AG04450 (cell line): ENCODE measurements at regions not wholly inside any gene's neighbourhood (a gene's known extent, or its start where the extent isn't known, plus 50 kb on each side); places are given as distances from the start of the nearest gene placed in this dataset.

Source experiments
- CTCF ChIA-PET: fragments of 300-600, 350-600 bp; formaldehyde crosslinking; extraction: SDS; loops from one replicate; lab custom pipeline; 2022; ENCODE audit warnings: antibody characterized with exemption, inconsistent platforms; lab: Charles Lee
- POLR2A ChIA-PET: fragments of 350-600 bp; formaldehyde crosslinking; extraction: SDS; loops from one replicate; lab custom pipeline; 2021; ENCODE audit warnings: antibody characterized with exemption, inconsistent platforms; lab: Yijun Ruan, JAX
- DNase-seq: peaks from one replicate; pipeline ENCODE4 v3.0.0-alpha.2; 2011; ENCODE audit warnings: low read depth, low spot score
- H3K27ac ChIP-seq: one replicate; pipeline ENCODE4 v1.5.1; 2012; ENCODE audit warnings: low read depth, low read length, control low read depth
- H3K27me3 ChIP-seq: one replicate; pipeline ENCODE4 v1.6.0; 2012; ENCODE audit warnings: low read length; ENCODE audit not compliant: control insufficient read depth, insufficient read depth
- H3K4me3 ChIP-seq: 2 replicates; pipeline ENCODE4 v1.5.1; 2011; ENCODE audit warnings: mild to moderate bottlenecking, low read depth, low read length, control low read depth
- H3K9me3 ChIP-seq: 2 replicates; pipeline ENCODE4 v1.5.1; 2012; ENCODE audit warnings: low read length; ENCODE audit not compliant: control insufficient read depth, insufficient read depth
- TF ChIP-seq, protein P1 (sequence below): IDR thresholded peaks from 2 replicates; pipeline ENCODE4 v1.5.1; 2011; ENCODE audit warnings: low read depth, low read length, control low read depth, inconsistent platforms

DNA sequence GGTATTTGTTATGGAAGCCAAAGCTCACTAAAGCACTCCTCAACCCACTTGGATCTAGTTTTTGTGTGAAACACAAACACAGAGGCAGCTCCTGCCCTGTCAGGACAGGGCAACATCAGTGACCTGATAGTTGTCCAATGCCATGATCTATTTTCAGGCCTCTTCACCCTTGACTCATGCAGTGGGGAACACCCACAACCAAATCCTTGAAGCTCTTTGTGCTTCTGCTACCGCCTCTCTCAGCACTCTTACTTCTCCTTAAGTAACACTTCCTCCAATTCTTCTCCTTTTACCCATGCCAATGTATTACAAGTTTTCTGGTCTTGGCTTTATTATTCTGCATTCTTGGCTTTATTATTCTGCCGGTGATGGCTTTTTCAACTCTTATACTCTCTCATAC lies 425.3 kb downstream of the INHBA start:
- H3K4me3 ChIP-seq, result no peak overlapping the region
- CTCF ChIA-PET, result no interaction called here
- TF ChIP-seq, protein P1, sequence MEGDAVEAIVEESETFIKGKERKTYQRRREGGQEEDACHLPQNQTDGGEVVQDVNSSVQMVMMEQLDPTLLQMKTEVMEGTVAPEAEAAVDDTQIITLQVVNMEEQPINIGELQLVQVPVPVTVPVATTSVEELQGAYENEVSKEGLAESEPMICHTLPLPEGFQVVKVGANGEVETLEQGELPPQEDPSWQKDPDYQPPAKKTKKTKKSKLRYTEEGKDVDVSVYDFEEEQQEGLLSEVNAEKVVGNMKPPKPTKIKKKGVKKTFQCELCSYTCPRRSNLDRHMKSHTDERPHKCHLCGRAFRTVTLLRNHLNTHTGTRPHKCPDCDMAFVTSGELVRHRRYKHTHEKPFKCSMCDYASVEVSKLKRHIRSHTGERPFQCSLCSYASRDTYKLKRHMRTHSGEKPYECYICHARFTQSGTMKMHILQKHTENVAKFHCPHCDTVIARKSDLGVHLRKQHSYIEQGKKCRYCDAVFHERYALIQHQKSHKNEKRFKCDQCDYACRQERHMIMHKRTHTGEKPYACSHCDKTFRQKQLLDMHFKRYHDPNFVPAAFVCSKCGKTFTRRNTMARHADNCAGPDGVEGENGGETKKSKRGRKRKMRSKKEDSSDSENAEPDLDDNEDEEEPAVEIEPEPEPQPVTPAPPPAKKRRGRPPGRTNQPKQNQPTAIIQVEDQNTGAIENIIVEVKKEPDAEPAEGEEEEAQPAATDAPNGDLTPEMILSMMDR, result no peak
- no peak for DNase-seq
- H3K27me3 ChIP-seq, result no peaks in the 10 kb centered on the region
- no peak overlapping the region for H3K27ac ChIP-seq
- POLR2A ChIA-PET, result no interaction called here
- H3K9me3 ChIP-seq, result no peaks in the 10 kb centered on the region

DNA sequence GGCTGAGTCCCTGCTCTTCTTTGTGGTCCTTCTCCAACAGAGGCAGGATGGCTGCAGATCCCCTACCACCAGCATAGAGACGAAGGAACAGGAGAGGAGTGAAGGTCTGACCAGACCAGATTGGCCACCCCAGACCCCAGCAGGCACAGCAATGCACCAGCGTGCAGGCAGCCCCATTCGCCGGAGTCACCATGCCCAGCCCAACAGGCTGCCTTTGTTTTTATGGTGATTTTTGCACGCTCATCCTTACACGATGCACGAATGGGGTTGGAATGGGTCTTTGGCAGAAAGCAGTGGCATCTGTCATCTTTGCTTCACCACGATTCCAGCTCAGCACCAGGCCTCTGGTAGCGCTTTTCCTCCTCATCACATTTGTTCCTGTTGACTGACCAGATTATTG lies 427.6 kb downstream of the INHBA start:
- Histone ChIP-seq H3K4me3 (no peak overlapping the region), H3K9me3 (no peaks in the 10 kb centered on the region), H3K27ac (no peak overlapping the region), H3K27me3 (no peaks in the 10 kb centered on the region)
- CTCF ChIA-PET, result no interaction called here
- POLR2A ChIA-PET, result no interaction called here
- TF ChIP-seq, protein P1, result no peak
- DNase-seq, result no peak

DNA sequence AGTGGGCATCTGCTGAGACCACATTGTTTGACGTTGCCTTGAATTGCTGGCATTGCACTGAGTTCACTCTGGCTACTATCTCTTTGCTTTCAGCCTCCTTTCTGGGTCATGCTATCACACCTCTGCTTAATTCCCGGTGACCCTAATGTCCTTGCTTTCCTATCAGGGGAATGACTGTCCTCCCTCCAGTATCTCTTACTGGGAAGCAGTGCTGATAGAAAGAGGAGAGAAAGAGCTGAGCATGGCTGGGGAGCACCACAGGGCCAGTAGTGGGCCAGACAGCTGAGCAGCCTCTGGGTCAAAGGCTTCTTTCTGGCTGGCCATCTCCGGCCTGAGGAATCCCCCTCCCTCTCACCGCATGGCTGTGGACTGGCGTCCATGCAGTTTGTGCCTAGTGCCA lies 428.7 kb downstream of the INHBA start:
- no peak overlapping the region for H3K27ac ChIP-seq
- no peak for DNase-seq
- TF ChIP-seq, protein P1, result no peak
- ChIA-PET POLR2A (no interaction called here), CTCF (no interaction called here)
- H3K4me3 ChIP-seq, result no peak overlapping the region
- no peaks in the 10 kb centered on the region for H3K27me3 ChIP-seq
- H3K9me3 ChIP-seq, result no peaks in the 10 kb centered on the region

DNA sequence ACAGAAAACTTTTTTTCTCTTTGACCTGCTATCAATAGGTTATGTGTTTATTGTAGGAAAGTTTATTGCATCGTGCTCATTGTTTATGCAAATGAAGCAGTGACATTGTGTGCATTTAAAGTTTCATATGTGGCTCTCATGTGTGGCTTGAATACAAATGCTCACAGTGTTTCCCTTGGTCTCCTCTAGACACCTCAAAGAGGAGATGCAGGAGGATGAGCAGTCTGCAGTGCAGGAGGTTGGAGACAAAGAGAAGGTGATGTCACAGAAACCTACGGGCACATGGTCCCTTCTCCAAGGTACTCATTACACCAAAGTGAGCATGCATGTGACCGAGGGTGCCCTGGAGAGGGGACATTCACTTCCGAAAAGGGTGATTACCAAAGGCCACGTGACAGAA lies 430.2 kb downstream of the INHBA start:
- Histone ChIP-seq H3K27ac (no peak overlapping the region), H3K27me3 (no peaks in the 10 kb centered on the region), H3K4me3 (no peak overlapping the region), H3K9me3 (no peaks in the 10 kb centered on the region)
- DNase-seq, result no peak
- ChIA-PET CTCF (no interaction called here), POLR2A (no interaction called here)
- TF ChIP-seq, protein P1, result no peak

DNA sequence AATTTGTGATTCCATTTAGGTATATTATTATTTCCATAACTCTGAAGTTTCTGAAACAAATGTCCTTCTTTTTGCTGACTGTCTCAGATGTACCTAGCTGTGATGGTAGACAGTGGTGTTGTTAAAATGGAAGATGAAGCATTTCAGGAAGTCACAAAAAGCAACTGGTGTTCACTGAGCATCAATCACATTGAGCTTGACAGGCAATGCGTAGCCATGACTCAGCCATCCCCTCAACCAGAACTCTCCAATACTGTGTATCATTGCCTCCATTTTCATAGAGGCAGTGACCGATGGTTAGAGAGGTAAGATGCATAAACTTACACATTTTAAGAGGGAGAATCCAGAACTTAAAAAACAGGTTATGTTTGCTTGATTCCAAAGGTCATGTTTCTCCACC lies 434.0 kb downstream of the INHBA start:
- ChIA-PET POLR2A (no interaction called here), CTCF (no interaction called here)
- TF ChIP-seq, protein P1, result no peak
- H3K27ac ChIP-seq, result no peak overlapping the region
- no peak overlapping the region for H3K4me3 ChIP-seq
- no peaks in the 10 kb centered on the region for H3K9me3 ChIP-seq
- no peak for DNase-seq
- no peaks in the 10 kb centered on the region for H3K27me3 ChIP-seq
